ENCODE measurements at regions not wholly inside any gene's neighbourhood (a gene's known extent, or its start where the extent isn't known, plus 50 kb on each side); places are given as distances from the start of the nearest gene placed in this dataset.

DNA sequence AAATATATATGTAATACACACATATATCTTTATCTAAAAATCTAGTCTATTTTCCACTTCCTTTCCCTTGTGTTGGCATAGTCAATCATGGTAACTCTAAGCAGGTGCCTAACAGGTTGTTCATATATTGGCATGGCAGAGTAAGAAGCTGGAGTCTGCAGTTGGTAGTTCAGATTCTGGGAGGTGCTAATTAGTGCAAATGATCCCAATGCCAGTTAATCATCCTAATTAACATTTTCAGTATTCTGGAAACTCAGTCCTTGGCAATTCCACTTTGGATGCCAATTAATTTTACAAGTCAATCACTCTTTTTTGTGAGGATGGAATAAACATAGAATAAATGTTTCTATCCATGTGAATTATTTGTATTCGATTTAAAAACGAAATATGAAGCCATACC lies 863.7 kb upstream of the SOX9 start:
- H3K27ac ChIP-seq, result no peak overlapping the region
- H3K9me3 ChIP-seq, result no peaks in the 10 kb centered on the region
- 4% methylated on average over 2 of the region's 2 CpGs for WGBS (ENCODE audit: missing lambda C conversion rate)
- no peak for DNase-seq (ENCODE audit: low read depth in 1 of 2, low spot score in 1 of 2)
- TF ChIP-seq, protein P1, sequence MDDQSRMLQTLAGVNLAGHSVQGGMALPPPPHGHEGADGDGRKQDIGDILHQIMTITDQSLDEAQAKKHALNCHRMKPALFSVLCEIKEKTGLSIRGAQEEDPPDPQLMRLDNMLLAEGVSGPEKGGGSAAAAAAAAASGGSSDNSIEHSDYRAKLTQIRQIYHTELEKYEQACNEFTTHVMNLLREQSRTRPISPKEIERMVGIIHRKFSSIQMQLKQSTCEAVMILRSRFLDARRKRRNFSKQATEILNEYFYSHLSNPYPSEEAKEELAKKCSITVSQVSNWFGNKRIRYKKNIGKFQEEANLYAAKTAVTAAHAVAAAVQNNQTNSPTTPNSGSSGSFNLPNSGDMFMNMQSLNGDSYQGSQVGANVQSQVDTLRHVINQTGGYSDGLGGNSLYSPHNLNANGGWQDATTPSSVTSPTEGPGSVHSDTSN (IDR thresholded peaks at IDR 0.05), result no peak
- TF ChIP-seq EHMT2 (IDR thresholded peaks at IDR 0.05; ENCODE audit: low read depth) (no peak), SMC3 (IDR thresholded peaks at IDR 0.05) (no peak), KDM1A (IDR thresholded peaks at IDR 0.05; ENCODE audit: low read depth) (no peak), RCOR1 (IDR thresholded peaks at IDR 0.05; ENCODE audit: low read depth, low read length) (no peak), CTCF (IDR thresholded peaks at IDR 0.05) (no peak), NR3C1 (IDR thresholded peaks at IDR 0.05) (no peak), FOSB (CRISPR knock-in tag; IDR thresholded peaks at IDR 0.05) (no peak), EHF (CRISPR knock-in tag; IDR thresholded peaks at IDR 0.05) (no peak), FOXS1 (CRISPR knock-in tag; IDR thresholded peaks at IDR 0.05) (no peak), HEYL (CRISPR knock-in tag; IDR thresholded peaks at IDR 0.05) (no peak), GATA3 (IDR thresholded peaks at IDR 0.05; ENCODE audit: borderline replicate concordance) (no peak), TFCP2L1 (CRISPR knock-in tag; IDR thresholded peaks at IDR 0.05) (no peak), BHLHE40 (IDR thresholded peaks at IDR 0.05; ENCODE audit: low read depth, low read length) (no peak), EP300 (IDR thresholded peaks at IDR 0.05) (no peak)
- FAIRE-seq, result no peak
- H3K4me3 ChIP-seq, result no peak overlapping the region
- ATAC-seq, result no peak
- CTCF ChIA-PET, result no interaction called here
- POLR2A ChIA-PET, result no interaction called here
- H3K4me2 ChIP-seq, result no peak overlapping the region
- H3K4me1 ChIP-seq, result no peaks in the 10 kb centered on the region

DNA sequence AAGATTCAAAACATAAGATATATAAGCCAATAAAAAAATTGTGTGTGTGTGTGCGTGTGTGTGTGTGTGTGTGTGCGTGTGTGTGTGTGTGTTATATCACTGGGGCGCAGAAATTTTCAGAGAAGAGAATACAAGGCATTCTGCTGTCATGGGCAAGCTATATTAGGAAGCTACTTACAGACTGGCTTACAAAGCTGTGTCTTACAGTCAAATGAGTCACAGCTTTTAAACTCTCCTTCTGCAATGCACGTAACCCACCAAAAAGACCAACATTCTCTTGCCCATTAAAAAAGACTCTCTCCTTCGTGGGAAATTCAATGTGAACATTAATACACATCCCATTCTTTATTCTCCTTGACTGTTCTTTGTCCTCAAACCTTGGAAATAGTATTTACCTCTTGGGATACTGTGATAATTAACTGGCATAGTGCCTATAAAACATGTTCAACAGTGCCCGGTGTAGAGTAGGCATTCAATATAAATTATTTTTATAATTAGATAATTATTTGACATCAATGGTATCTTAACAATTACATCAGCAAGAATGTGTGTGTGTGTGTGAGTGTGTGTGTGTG lies 860.4 kb upstream of the SOX9 start:
- no peak for FAIRE-seq
- no peak for ATAC-seq
- Histone ChIP-seq H3K9me3 (peaks cover 2% of the 10 kb centered on the region; the same call in 1 of the 3 replicates), H3K27ac (no peak overlapping the region), H3K4me3 (no peak overlapping the region), H3K4me2 (no peak overlapping the region), H3K4me1 (no peaks in the 10 kb centered on the region)
- 44% methylated on average over 6 of the region's 6 CpGs for WGBS (ENCODE audit: missing lambda C conversion rate)
- DNase-seq (ENCODE audit: low read depth in 1 of 2, low spot score in 1 of 2), result no peak
- TF ChIP-seq ZNF302 (CRISPR knock-in tag; IDR thresholded peaks at IDR 0.05) (no peak), CHD4 (IDR thresholded peaks at IDR 0.05; ENCODE audit: borderline replicate concordance) (no peak), KDM5A (IDR thresholded peaks at IDR 0.05) (no peak), FOSB (CRISPR knock-in tag; IDR thresholded peaks at IDR 0.05) (no peak), JUNB (IDR thresholded peaks at IDR 0.05) (no peak), ELK1 (IDR thresholded peaks at IDR 0.05; ENCODE audit: low read depth, low read length) (no peak), RCOR1 (IDR thresholded peaks at IDR 0.05; ENCODE audit: low read depth, low read length) (no peak), HDAC2 (IDR thresholded peaks at IDR 0.05) (no peak), FOSL2 (IDR thresholded peaks at IDR 0.05) (no peak), FOSL2 (CRISPR knock-in tag; IDR thresholded peaks at IDR 0.05) (no peak)
- TF ChIP-seq, protein P1 (IDR thresholded peaks at IDR 0.05), result no peak
- ChIA-PET POLR2A (no interaction called here), CTCF (interaction anchor here (1.4 to 2.4 kb wide), 2 partner anchors 32 to 1279 kb away, joined by 4 to 6 read pairs; no protein-coding TSS in a partner anchor)
